Brain microvascular endothelial cell (primary cell): ENCODE measurements at regions not wholly inside any gene's neighbourhood (a gene's known extent, or its start where the extent isn't known, plus 50 kb on each side); places are given as distances from the start of the nearest gene placed in this dataset.

Experiments used
- DNase-seq: peaks from one replicate; pipeline ENCODE4 v3.0.0-alpha.2; 2020
- H3K27ac ChIP-seq: fragments of 250-450 bp; sonication (Bioruptor Pico); 2 replicates; pipeline ENCODE4 v1.5.1; 2020; ENCODE audit warnings: mild to moderate bottlenecking, moderate library complexity
- H3K27me3 ChIP-seq: fragments of 250-450 bp; sonication (Bioruptor Pico); replicated peaks from 2 replicates; pipeline ENCODE4 v1.5.1; 2020; ENCODE audit warnings: mild to moderate bottlenecking
- H3K36me3 ChIP-seq: fragments of 250-450 bp; sonication (Bioruptor Pico); replicated peaks from 2 replicates; pipeline ENCODE4 v1.5.1; 2020; ENCODE audit warnings: mild to moderate bottlenecking
- H3K4me3 ChIP-seq: 2 replicates; pipeline ENCODE4 v1.5.1; 2011; ENCODE audit warnings: low read depth, mild to moderate bottlenecking, control low read depth, low read length, moderate library complexity
- in situ Hi-C: cut with HindIII; loops from 2 replicates; pipeline ENCODE4 v1.10.0; 2017; ENCODE audit warnings: low sequenced_read_pairs, low pct_ligation_motif_present
- TF ChIP-seq, protein P1 (sequence below): IDR thresholded peaks from 2 replicates; pipeline ENCODE4 v1.5.1; 2011; ENCODE audit warnings: low read depth, mild to moderate bottlenecking, moderate library complexity, low read length, control low read depth, inconsistent platforms; ENCODE audit errors: missing control alignments

GRCh38 chr11:10990160-10990559 lies 132.3 kb upstream of the ZBED5 start:
- TF ChIP-seq, protein P1, sequence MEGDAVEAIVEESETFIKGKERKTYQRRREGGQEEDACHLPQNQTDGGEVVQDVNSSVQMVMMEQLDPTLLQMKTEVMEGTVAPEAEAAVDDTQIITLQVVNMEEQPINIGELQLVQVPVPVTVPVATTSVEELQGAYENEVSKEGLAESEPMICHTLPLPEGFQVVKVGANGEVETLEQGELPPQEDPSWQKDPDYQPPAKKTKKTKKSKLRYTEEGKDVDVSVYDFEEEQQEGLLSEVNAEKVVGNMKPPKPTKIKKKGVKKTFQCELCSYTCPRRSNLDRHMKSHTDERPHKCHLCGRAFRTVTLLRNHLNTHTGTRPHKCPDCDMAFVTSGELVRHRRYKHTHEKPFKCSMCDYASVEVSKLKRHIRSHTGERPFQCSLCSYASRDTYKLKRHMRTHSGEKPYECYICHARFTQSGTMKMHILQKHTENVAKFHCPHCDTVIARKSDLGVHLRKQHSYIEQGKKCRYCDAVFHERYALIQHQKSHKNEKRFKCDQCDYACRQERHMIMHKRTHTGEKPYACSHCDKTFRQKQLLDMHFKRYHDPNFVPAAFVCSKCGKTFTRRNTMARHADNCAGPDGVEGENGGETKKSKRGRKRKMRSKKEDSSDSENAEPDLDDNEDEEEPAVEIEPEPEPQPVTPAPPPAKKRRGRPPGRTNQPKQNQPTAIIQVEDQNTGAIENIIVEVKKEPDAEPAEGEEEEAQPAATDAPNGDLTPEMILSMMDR = no peak
- no peak for DNase-seq
- no peaks in the 10 kb centered on the region for H3K36me3 ChIP-seq
- no peaks in the 10 kb centered on the region for H3K27me3 ChIP-seq
- H3K4me3 ChIP-seq = no peak overlapping the region
- H3K27ac ChIP-seq = no peak overlapping the region
- in situ Hi-C loops = no loop called here

DNA sequence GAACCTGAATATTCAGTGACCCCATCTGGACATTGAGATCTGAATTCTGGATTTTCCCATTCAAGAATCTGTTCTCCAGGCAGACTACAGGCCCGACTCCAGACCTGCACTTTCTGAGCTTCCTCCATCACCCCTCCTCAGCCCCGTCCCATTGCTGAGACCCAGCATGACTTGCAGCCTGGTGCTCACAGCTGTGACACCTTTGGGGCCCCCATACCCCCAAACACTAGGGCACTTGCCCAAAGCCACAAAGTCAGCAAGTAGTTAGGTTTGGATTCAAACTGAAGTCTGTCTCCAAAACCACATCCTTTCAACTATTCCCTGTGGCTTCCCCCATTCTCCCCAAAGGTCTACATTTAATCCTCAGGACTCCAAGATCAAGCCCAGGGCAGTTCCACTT lies 128.2 kb upstream of the ZBED5 start:
- Histone ChIP-seq H3K36me3 (no peaks in the 10 kb centered on the region), H3K27ac (no peak overlapping the region), H3K27me3 (no peaks in the 10 kb centered on the region), H3K4me3 (no peak overlapping the region)
- DNase-seq = no peak
- in situ Hi-C loops = no loop called here
- TF ChIP-seq, protein P1 = no peak

DNA sequence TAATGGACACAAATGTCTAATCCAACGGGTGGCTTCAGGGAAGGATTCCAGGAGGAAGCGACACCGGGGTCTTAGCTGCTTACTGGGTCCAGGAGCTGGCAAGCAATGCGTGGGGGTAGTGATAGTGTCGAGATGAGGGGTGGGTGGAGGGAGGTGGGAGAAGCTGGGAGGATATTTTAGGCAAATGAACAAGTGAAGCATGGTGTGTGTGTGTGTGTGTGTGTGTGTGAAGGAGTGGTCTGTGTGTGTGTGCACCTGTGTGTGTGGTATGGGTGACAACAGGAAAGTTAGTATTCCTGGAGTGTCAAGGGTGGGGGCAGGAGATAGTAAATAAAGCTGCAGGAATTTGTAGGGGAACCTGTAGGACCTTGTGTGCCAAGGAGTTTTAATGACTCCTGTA lies 126.9 kb upstream of the ZBED5 start:
- TF ChIP-seq, protein P1 = no peak
- no peak overlapping the region for H3K4me3 ChIP-seq
- H3K27me3 ChIP-seq = no peaks in the 10 kb centered on the region
- in situ Hi-C loops = no loop called here
- H3K27ac ChIP-seq = no peak overlapping the region
- no peaks in the 10 kb centered on the region for H3K36me3 ChIP-seq
- no peak for DNase-seq

DNA sequence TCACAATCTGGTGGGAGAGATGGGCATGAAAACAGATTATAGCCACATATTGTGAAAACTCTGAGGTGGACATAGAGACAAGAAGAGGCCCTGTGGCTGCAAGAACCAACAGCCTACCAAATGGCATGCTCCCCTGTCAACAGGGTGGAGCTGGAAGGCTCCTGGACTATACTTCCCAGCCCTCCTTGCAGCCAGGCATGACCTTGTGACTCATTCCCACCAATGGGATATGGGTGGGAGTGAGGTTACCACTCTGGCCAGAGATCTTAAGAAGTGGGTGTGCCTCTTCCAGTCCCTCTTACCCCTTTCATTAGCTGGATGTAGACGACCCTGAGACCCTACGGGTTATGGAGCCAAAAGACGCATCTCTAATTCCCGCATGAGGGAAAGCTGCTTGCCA lies 126.4 kb upstream of the ZBED5 start:
- no peaks in the 10 kb centered on the region for H3K36me3 ChIP-seq
- TF ChIP-seq, protein P1 = no peak
- H3K27ac ChIP-seq = no peak overlapping the region
- DNase-seq = no peak
- H3K4me3 ChIP-seq = no peak overlapping the region
- in situ Hi-C loops = no loop called here
- H3K27me3 ChIP-seq = no peaks in the 10 kb centered on the region

DNA sequence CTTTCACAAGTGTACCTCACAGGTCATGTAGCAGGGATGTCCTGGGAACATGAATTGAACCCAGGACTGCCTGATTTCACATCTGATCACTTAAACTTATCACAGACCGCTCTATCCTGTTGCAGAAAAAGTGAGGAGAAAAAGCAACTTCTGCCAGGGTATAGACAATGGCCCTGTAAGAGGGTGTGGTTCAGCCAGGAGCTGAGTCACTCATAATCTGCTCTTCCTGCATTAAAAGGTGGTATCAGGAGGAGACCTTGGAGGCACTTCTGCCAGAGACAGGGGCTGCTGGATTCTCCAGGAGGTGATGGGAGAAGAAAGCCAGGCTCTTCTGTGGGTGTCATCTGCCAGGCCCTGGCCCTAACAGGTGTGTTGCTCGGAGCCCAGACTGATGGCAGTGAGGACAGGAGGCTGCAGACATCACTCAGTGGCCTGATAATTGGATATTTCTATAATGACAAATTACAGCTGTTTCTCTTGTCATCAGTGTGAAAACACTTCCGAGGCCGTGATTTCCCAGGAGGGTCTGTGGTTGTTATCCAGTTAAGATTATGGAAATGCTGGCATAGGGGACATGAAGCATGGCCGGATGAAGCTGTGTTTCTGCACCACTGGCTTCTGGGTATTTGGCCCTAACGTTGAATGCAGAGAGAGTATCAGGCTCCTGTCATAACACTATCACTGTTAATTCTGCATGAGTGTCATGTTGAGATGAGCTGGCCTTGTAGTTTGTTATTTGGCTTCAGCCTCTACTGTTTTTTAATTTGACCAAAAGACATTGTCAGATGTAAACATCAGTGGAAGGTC lies 125.1 kb upstream of the ZBED5 start:
- H3K36me3 ChIP-seq = no peaks in the 10 kb centered on the region
- in situ Hi-C loops = no loop called here
- H3K4me3 ChIP-seq = no peak overlapping the region
- H3K27me3 ChIP-seq = no peaks in the 10 kb centered on the region
- TF ChIP-seq, protein P1 = no peak
- DNase-seq = no peak
- H3K27ac ChIP-seq = no peak overlapping the region

GRCh38 chr11:10979529-10979928 lies 121.7 kb upstream of the ZBED5 start:
- TF ChIP-seq, protein P1 = no peak
- Histone ChIP-seq H3K4me3 (no peak overlapping the region), H3K27me3 (no peaks in the 10 kb centered on the region), H3K36me3 (no peaks in the 10 kb centered on the region), H3K27ac (no peak overlapping the region)
- in situ Hi-C loops = no loop called here
- DNase-seq = no peak
